Ramos (cell line): ENCODE measurements at regions not wholly inside any gene's neighbourhood (a gene's known extent, or its start where the extent isn't known, plus 50 kb on each side); places are given as distances from the start of the nearest gene placed in this dataset.
"Not testable (repeated sequence)": the region's sequence is repeated elsewhere in the genome, so short reads cannot be mapped to it uniquely, and the experiment has no call there.

ENCODE experiments used
- in situ Hi-C: fragments of 300-500 bp; cut with MboI; formaldehyde crosslinking; loops from one replicate; pipeline ENCODE4 v1.14.3; 2022; ENCODE audit warnings: low sequenced_read_pairs; ENCODE audit not compliant: unreplicated experiment

- in situ Hi-C loops: no loop called here
Measured at GRCh38 chr1:194908643-194909042, 1699.6 kb downstream of the KCNT2 start.

GRCh38 chr1:194903524-194903923, 1704.7 kb downstream of the KCNT2 start:
- in situ Hi-C loops: no loop called here

- in situ Hi-C loops: no loop called here
Measured at GRCh38 chr1:194889310-194889709, 1702.9 kb upstream of the B3GALT2 start.

- in situ Hi-C loops: no loop called here
Measured at GRCh38 chr1:194870860-194871259, 1684.4 kb upstream of the B3GALT2 start.

GRCh38 chr1:194866153-194866552, 1679.7 kb upstream of the B3GALT2 start:
- in situ Hi-C loops: no loop called here

GRCh38 chr1:194865383-194865782, 1679.0 kb upstream of the B3GALT2 start:
- in situ Hi-C loops: no loop called here

- in situ Hi-C loops: no loop called here
Measured at GRCh38 chr1:194862129-194862528, 1675.7 kb upstream of the B3GALT2 start.

- in situ Hi-C loops: no loop called here
Measured at GRCh38 chr1:194860248-194861201, 1674.1 kb upstream of the B3GALT2 start.

GRCh38 chr1:194859481-194860154, 1673.2 kb upstream of the B3GALT2 start:
- in situ Hi-C loops: not testable (repeated sequence)

- in situ Hi-C loops: not testable (repeated sequence)
Measured at GRCh38 chr1:194858811-194859480, 1672.5 kb upstream of the B3GALT2 start.

GRCh38 chr1:194857413-194857812, 1671.0 kb upstream of the B3GALT2 start:
- in situ Hi-C loops: no loop called here

- in situ Hi-C loops: no loop called here
Measured at GRCh38 chr1:194848846-194849245, 1662.4 kb upstream of the B3GALT2 start.

- in situ Hi-C loops: no loop called here
Measured at GRCh38 chr1:194846488-194846887, 1660.1 kb upstream of the B3GALT2 start.

- in situ Hi-C loops: no loop called here
Measured at GRCh38 chr1:194843077-194843476, 1656.7 kb upstream of the B3GALT2 start.

GRCh38 chr1:194833111-194833510, 1646.7 kb upstream of the B3GALT2 start:
- in situ Hi-C loops: no loop called here

- in situ Hi-C loops: not testable (repeated sequence)
Measured at GRCh38 chr1:194831595-194831994, 1645.2 kb upstream of the B3GALT2 start.

- in situ Hi-C loops: no loop called here
Measured at GRCh38 chr1:194830387-194830786, 1644.0 kb upstream of the B3GALT2 start.

- in situ Hi-C loops: no loop called here
Measured at GRCh38 chr1:194829492-194829891, 1643.1 kb upstream of the B3GALT2 start.

GRCh38 chr1:194825382-194825781, 1639.0 kb upstream of the B3GALT2 start:
- in situ Hi-C loops: no loop called here

GRCh38 chr1:194821091-194821490, 1634.7 kb upstream of the B3GALT2 start:
- in situ Hi-C loops: no loop called here

GRCh38 chr1:194818674-194819073, 1632.3 kb upstream of the B3GALT2 start:
- in situ Hi-C loops: no loop called here
